ENCODE measurements at regions not wholly inside any gene's neighbourhood (a gene's known extent, or its start where the extent isn't known, plus 50 kb on each side); places are given as distances from the start of the nearest gene placed in this dataset.

GRCh38 chr3:27877061-27878013 lies 155.2 kb upstream of the EOMES start:
- 83% methylated on average over 6 of the region's 7 CpGs for WGBS
- H2BK15ac ChIP-seq (ENCODE audit: low read depth, poor library complexity, severe bottlenecking): no peak overlapping the region
- no peak overlapping the region for H3K23ac ChIP-seq (ENCODE audit: low read length in 2 of 2)

GRCh38 chr3:27878014-27878383 lies 155.9 kb upstream of the EOMES start:
- Histone ChIP-seq H3K14ac (ENCODE audit: low read length in 2 of 2) (no peak overlapping the region), H2BK5ac (ENCODE audit: low read depth, low read length, poor library complexity, severe bottlenecking) (no peak overlapping the region), H3K27me3 (ENCODE audit: control insufficient read depth in 1 of 2, insufficient read depth in 1 of 2, low read length in 2 of 2) (peaks cover 0 to 3% of the 10 kb centered on the region in 2 experiments), H3K18ac (ENCODE audit: low read depth in 1 of 2, low read length in 2 of 2) (no peak overlapping the region), H3K36me3 (ENCODE audit: control insufficient read depth in 1 of 2, insufficient read depth in 2 of 2, low read depth in 1 of 2, low read length in 2 of 2) (no peaks in the 10 kb centered on the region), H2BK15ac (ENCODE audit: low read depth, poor library complexity, severe bottlenecking) (no peak overlapping the region), H3K27ac (ENCODE audit: low read length, poor library complexity, severe bottlenecking) (no peak overlapping the region), H4K8ac (ENCODE audit: low read length) (no peak overlapping the region), H3K4me1 (ENCODE audit: control insufficient read depth, insufficient read depth, low read depth, low read length) (no peaks in the 10 kb centered on the region), H3K23ac (ENCODE audit: low read length in 2 of 2) (no peak overlapping the region), H3K4ac (ENCODE audit: low read depth in 1 of 2, low read length in 2 of 2) (no peak overlapping the region), H3K9me3 (ENCODE audit: control insufficient read depth, low read length) (no peaks in the 10 kb centered on the region), H4K91ac (ENCODE audit: low read length) (no peak overlapping the region), H3K4me3 (ENCODE audit: insufficient read depth in 1 of 2, low read depth in 1 of 2, low read length in 2 of 2) (no peak overlapping the region), H2BK12ac (ENCODE audit: low read length in 2 of 2) (no peak overlapping the region), H3K79me1 (replicated peaks; ENCODE audit: low read length, poor library complexity, severe bottlenecking) (no peaks in the 10 kb centered on the region), H3K4me2 (ENCODE audit: low read length, poor library complexity, severe bottlenecking) (no peak overlapping the region), H3K9ac (ENCODE audit: low read length) (no peak overlapping the region), H2AK5ac (ENCODE audit: low read length, severe bottlenecking) (no peak overlapping the region), H2BK120ac (ENCODE audit: low read depth, low read length) (no peak overlapping the region), H2AFZ (ENCODE audit: low read depth, low read length) (no peak overlapping the region)
- DNase-seq: no peak
- 86% methylated on average over 1 of the region's 1 CpG for WGBS

More at GRCh38 chr3:27877061-27878013, 155.2 kb upstream of the EOMES start:
- Histone ChIP-seq H4K91ac (ENCODE audit: low read length) (no peak overlapping the region), H3K9ac (ENCODE audit: low read length) (no peak overlapping the region), H3K18ac (ENCODE audit: low read depth in 1 of 2, low read length in 2 of 2) (no peak overlapping the region), H3K14ac (ENCODE audit: low read length in 2 of 2) (no peak overlapping the region), H2AK5ac (ENCODE audit: low read length, severe bottlenecking) (no peak overlapping the region), H3K79me1 (replicated peaks; ENCODE audit: low read length, poor library complexity, severe bottlenecking) (no peaks in the 10 kb centered on the region), H2AFZ (ENCODE audit: low read depth, low read length) (no peak overlapping the region), H3K4me2 (ENCODE audit: low read length, poor library complexity, severe bottlenecking) (no peak overlapping the region), H2BK5ac (ENCODE audit: low read depth, low read length, poor library complexity, severe bottlenecking) (no peak overlapping the region), H3K4me1 (ENCODE audit: control insufficient read depth, insufficient read depth, low read depth, low read length) (no peaks in the 10 kb centered on the region), H3K4ac (ENCODE audit: low read depth in 1 of 2, low read length in 2 of 2) (no peak overlapping the region), H4K8ac (ENCODE audit: low read length) (no peak overlapping the region), H2BK12ac (ENCODE audit: low read length in 2 of 2) (no peak overlapping the region), H3K36me3 (ENCODE audit: control insufficient read depth in 1 of 2, insufficient read depth in 2 of 2, low read depth in 1 of 2, low read length in 2 of 2) (no peaks in the 10 kb centered on the region), H3K27ac (ENCODE audit: low read length, poor library complexity, severe bottlenecking) (no peak overlapping the region), H3K9me3 (ENCODE audit: control insufficient read depth, low read length) (no peaks in the 10 kb centered on the region), H3K27me3 (ENCODE audit: control insufficient read depth in 1 of 2, insufficient read depth in 1 of 2, low read length in 2 of 2) (peaks cover 0 to 3% of the 10 kb centered on the region in 2 experiments), H3K4me3 (ENCODE audit: insufficient read depth in 1 of 2, low read depth in 1 of 2, low read length in 2 of 2) (no peak overlapping the region), H2BK120ac (ENCODE audit: low read depth, low read length) (no peak overlapping the region)
- DNase-seq: no peak

DNA sequence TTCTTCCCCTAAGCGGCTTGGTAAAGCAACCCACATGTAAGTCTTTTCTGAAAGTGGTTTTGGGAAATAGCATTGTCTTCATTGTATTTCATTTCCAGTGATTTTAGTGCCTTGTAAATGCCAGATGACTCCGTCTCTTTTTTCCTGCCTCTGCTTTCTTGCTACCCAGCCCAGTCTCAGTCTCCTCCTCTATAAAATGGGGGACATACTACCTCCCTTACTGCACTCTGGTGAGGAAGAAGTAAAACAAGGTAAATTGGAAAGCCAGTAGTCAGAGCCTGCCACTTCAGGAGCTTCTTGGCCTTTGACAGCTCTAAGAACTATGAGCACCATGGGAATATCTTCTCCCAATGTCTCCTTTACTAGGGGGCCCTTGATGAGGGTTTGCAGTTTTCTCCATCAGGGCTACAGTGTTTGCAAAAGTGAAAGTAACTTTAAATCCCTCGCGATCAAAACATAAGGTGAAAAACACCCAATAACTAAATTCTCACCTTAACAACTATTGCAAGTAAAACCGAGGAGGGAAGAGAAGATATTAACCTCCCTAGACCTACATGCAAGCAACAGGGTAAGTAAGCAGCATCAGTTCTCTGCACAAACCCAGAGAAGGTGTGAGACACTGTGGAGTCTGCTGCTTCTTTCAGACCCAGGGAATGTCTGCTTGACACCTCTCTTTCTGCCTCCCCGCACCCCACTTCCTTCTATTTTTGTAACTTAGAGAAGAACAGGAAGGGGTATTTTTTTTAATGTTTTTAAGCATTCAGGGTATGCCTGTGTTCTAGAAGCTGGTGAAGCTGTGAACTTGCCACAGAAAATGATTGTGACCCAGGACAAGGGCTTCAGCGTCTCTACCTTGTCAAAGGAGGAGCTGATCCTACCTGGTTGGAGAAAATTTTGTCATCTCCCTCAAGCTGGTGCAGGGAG lies 159.1 kb upstream of the EOMES start:
- Histone ChIP-seq H3K4me3 (ENCODE audit: insufficient read depth in 1 of 2, low read depth in 1 of 2, low read length in 2 of 2) (no peak overlapping the region), H4K91ac (ENCODE audit: low read length) (no peak overlapping the region), H3K27ac (ENCODE audit: low read length, poor library complexity, severe bottlenecking) (no peak overlapping the region), H3K79me1 (replicated peaks; ENCODE audit: low read length, poor library complexity, severe bottlenecking) (no peaks in the 10 kb centered on the region), H3K36me3 (ENCODE audit: control insufficient read depth in 1 of 2, insufficient read depth in 2 of 2, low read depth in 1 of 2, low read length in 2 of 2) (no peaks in the 10 kb centered on the region), H3K27me3 (ENCODE audit: control insufficient read depth in 1 of 2, insufficient read depth in 1 of 2, low read length in 2 of 2) (peaks cover 0 to 3% of the 10 kb centered on the region in 2 experiments), H3K9me3 (ENCODE audit: control insufficient read depth, low read length) (no peaks in the 10 kb centered on the region), H4K8ac (ENCODE audit: low read length) (no peak overlapping the region), H2AFZ (ENCODE audit: low read depth, low read length) (no peak overlapping the region), H3K18ac (ENCODE audit: low read depth in 1 of 2, low read length in 2 of 2) (no peak overlapping the region), H3K9ac (ENCODE audit: low read length) (no peak overlapping the region), H3K23ac (ENCODE audit: low read length in 2 of 2) (no peak overlapping the region), H3K4me1 (ENCODE audit: control insufficient read depth, insufficient read depth, low read depth, low read length) (no peaks in the 10 kb centered on the region), H2BK15ac (ENCODE audit: low read depth, poor library complexity, severe bottlenecking) (no peak overlapping the region), H2BK120ac (ENCODE audit: low read depth, low read length) (no peak overlapping the region), H3K4me2 (ENCODE audit: low read length, poor library complexity, severe bottlenecking) (no peak overlapping the region), H2BK12ac (ENCODE audit: low read length in 2 of 2) (no peak overlapping the region), H2BK5ac (ENCODE audit: low read depth, low read length, poor library complexity, severe bottlenecking) (no peak overlapping the region), H2AK5ac (ENCODE audit: low read length, severe bottlenecking) (no peak overlapping the region), H3K4ac (ENCODE audit: low read depth in 1 of 2, low read length in 2 of 2) (no peak overlapping the region), H3K14ac (ENCODE audit: low read length in 2 of 2) (no peak overlapping the region)
- no peak for DNase-seq
- 85% methylated on average over 5 of the region's 7 CpGs for WGBS

- Histone ChIP-seq H2BK15ac (ENCODE audit: low read depth, poor library complexity, severe bottlenecking) (no peak overlapping the region), H3K18ac (ENCODE audit: low read depth in 1 of 2, low read length in 2 of 2) (no peak overlapping the region), H4K8ac (ENCODE audit: low read length) (no peak overlapping the region), H3K4me3 (ENCODE audit: insufficient read depth in 1 of 2, low read depth in 1 of 2, low read length in 2 of 2) (no peak overlapping the region), H3K14ac (ENCODE audit: low read length in 2 of 2) (no peak overlapping the region), H3K36me3 (ENCODE audit: control insufficient read depth in 1 of 2, insufficient read depth in 2 of 2, low read depth in 1 of 2, low read length in 2 of 2) (no peaks in the 10 kb centered on the region), H4K91ac (ENCODE audit: low read length) (no peak overlapping the region), H3K4me1 (ENCODE audit: control insufficient read depth, insufficient read depth, low read depth, low read length) (no peaks in the 10 kb centered on the region), H3K9me3 (ENCODE audit: control insufficient read depth, low read length) (no peaks in the 10 kb centered on the region), H3K4ac (ENCODE audit: low read depth in 1 of 2, low read length in 2 of 2) (no peak overlapping the region), H3K23ac (ENCODE audit: low read length in 2 of 2) (no peak overlapping the region), H2BK5ac (ENCODE audit: low read depth, low read length, poor library complexity, severe bottlenecking) (no peak overlapping the region), H3K27ac (ENCODE audit: low read length, poor library complexity, severe bottlenecking) (no peak overlapping the region), H3K27me3 (ENCODE audit: control insufficient read depth in 1 of 2, insufficient read depth in 1 of 2, low read length in 2 of 2) (peaks cover 0 to 16% of the 10 kb centered on the region in 2 experiments), H2BK12ac (ENCODE audit: low read length in 2 of 2) (no peak overlapping the region), H2AFZ (ENCODE audit: low read depth, low read length) (no peak overlapping the region), H3K4me2 (ENCODE audit: low read length, poor library complexity, severe bottlenecking) (no peak overlapping the region), H2AK5ac (ENCODE audit: low read length, severe bottlenecking) (no peak overlapping the region), H2BK120ac (ENCODE audit: low read depth, low read length) (no peak overlapping the region), H3K79me1 (replicated peaks; ENCODE audit: low read length, poor library complexity, severe bottlenecking) (no peaks in the 10 kb centered on the region), H3K9ac (ENCODE audit: low read length) (no peak overlapping the region)
- no peak for DNase-seq
- 80% methylated on average over 1 of the region's 1 CpG for WGBS
Observed at GRCh38 chr3:27883266-27883665, 161.1 kb upstream of the EOMES start.
